Fibroblast of villous mesenchyme (primary cell): ENCODE measurements at regions not wholly inside any gene's neighbourhood (a gene's known extent, or its start where the extent isn't known, plus 50 kb on each side); places are given as distances from the start of the nearest gene placed in this dataset.

Source experiments
- DNase-seq: peaks from one replicate; pipeline ENCODE4 v3.0.0-alpha.2; 2010; ENCODE audit warnings: low read depth
- H3K4me3 ChIP-seq: 2 replicates; pipeline ENCODE4 v1.5.1; 2011; ENCODE audit warnings: low read depth, mild to moderate bottlenecking, low read length
- CTCF ChIP-seq: IDR thresholded peaks from 2 replicates; pipeline ENCODE4 v1.5.1; 2012; ENCODE audit warnings: low read depth, mild to moderate bottlenecking, low read length; ENCODE audit not compliant: insufficient read depth

- no peak overlapping the region for H3K4me3 ChIP-seq
- TF ChIP-seq CTCF = no peak
- DNase-seq = no peak
Measured at GRCh38 chr6:137413482-137413881, 80.7 kb downstream of the OLIG3 start.

- TF ChIP-seq CTCF = no peak
- no peak for DNase-seq
- no peak overlapping the region for H3K4me3 ChIP-seq
Measured at GRCh38 chr6:137412562-137412961, 81.6 kb downstream of the OLIG3 start.

- no peak for DNase-seq
- no peak overlapping the region for H3K4me3 ChIP-seq
- TF ChIP-seq CTCF = no peak
Measured at GRCh38 chr6:137409266-137409777, 84.9 kb downstream of the OLIG3 start.

- H3K4me3 ChIP-seq = no peak overlapping the region
- no peak for DNase-seq
- TF ChIP-seq CTCF = no peak
Measured at GRCh38 chr6:137407816-137408215, 86.4 kb downstream of the OLIG3 start.

- DNase-seq = no peak
- no peak overlapping the region for H3K4me3 ChIP-seq
- TF ChIP-seq CTCF = no peak
Measured at GRCh38 chr6:137405806-137406205, 88.4 kb downstream of the OLIG3 start.

- no peak for TF ChIP-seq CTCF
Measured at GRCh38 chr6:137403855-137404254, 90.3 kb downstream of the OLIG3 start.

GRCh38 chr6:137403443-137403842 lies 90.8 kb downstream of the OLIG3 start:
- no peak overlapping the region for H3K4me3 ChIP-seq
- DNase-seq = no peak
- no peak for TF ChIP-seq CTCF

More at GRCh38 chr6:137403855-137404254, 90.3 kb downstream of the OLIG3 start:
- H3K4me3 ChIP-seq = no peak overlapping the region
- no peak for DNase-seq
